ENCODE measurements at regions not wholly inside any gene's neighbourhood (a gene's known extent, or its start where the extent isn't known, plus 50 kb on each side); places are given as distances from the start of the nearest gene placed in this dataset.
"Not testable (repeated sequence)": the region's sequence is repeated elsewhere in the genome, so short reads cannot be mapped to it uniquely, and the experiment has no call there.

DNA sequence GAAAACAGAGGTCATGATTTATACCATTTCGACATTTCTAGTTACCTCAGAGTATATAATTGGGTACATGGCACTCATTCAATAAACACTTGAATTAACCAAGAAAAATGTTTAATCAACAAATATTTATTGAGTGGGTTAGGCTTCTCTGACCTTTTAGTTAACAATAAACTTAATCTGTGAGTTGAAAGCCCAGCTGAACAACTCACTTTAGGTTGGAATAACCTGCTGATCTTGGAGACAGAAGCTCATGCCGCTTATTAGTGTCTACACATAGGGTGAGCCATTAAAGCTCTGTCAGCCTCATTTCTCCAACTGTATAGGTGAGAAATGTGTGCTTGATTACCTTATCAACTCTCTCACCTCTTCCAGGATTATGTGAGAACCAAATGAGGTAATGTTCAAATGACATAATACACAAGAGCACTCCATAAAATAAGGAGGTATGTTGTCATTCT lies 98.2 kb upstream of the DTNBP1 start:
- no peak for DNase-seq

DNA sequence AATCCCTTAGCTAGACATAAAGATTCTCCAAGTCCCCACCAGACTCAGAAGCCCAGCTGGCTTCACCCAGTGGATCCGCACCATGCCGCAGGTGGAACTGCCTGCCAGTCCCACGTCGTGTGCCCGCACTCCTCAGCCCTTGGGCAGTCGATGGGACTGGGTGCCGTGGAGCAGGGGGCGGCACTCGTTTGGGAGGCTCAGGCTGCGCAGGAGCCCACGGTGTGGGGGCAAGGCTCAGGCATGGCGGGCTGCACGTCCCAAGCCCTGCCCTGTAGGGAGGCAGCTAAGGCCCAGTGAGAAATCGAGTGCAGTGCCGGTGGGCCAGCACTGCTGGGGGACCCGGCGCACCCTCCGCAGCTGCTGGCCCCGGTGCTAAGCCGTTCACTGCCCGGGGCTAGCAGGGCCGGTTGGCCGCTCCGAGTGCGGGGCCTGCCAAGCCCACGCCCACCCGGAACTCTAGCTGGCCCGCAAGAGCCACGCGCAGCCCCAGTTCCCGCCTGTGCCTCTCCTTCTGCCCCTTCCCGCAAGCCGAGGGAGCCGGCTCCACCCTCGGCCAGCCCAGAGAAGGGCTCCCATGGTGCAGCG lies 95.9 kb upstream of the DTNBP1 start:
- DNase-seq: no peak

DNA sequence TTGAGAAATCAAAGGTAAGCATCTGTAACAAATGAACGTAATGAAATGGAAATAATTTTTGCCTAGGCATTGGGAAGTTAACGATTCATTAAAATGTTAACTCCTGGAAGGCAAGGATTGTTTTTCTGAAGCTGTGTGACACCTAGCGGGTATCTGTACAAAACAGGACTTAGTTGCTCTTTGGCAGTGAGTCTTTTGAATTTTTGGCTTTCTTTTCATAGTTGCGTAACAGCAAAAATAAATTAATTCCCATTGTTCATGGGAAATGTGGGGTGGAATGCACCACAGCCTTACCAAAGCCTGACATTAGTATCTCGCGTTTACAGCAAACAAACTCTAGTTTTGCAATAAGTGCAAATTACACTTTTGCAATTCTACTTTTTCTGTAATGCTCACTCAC lies 92.7 kb upstream of the DTNBP1 start:
- DNase-seq: peak; percentile 45

DNA sequence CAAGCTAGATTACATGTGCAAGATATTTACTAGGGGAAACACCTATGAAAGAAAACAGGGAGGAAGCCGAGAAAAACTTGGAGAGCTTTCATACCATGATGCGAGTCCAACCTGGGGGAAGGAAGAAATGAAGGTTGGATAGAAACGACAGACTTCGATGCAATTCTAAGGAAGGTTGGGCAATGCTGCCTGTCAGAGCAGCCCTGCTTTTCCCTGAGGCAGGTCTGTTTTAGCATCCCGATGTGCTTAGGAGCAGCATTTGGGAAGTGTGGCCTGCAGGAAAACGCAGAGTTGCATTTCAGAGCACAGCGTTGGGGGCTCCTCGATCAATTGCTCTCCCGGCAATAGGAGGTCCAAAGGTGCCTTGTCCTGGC lies 91.9 kb upstream of the DTNBP1 start:
- no peak for DNase-seq

GRCh38 chr6:15754035-15754705 lies 91.3 kb upstream of the DTNBP1 start:
- DNase-seq: no peak

- DNase-seq: no peak
These were observed 90.0 kb upstream of the DTNBP1 start for GRCh38 chr6:15752820-15753219.

GRCh38 chr6:15751721-15752350 lies 89.0 kb upstream of the DTNBP1 start:
- no peak for DNase-seq

DNA sequence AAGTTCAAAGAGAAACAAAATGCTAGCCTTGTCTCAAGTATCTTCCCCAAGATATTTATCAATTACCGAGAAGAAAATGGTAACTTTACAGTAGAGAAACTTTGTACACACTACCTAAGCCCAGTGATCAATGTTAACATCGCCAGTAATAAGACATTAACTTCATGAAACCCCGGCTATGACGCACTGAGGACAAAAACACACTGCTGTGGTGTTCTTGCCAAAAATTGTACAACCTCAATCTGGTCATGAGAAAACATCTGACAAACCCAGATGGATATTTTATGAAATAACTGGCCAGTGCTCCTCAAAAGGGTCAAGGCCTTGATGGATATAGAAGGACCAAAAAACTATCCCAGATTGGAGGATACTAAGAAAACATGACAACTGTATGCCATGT lies 85.5 kb upstream of the DTNBP1 start:
- DNase-seq: no peak

GRCh38 chr6:15747354-15747883 lies 84.6 kb upstream of the DTNBP1 start:
- no peak for DNase-seq

DNA sequence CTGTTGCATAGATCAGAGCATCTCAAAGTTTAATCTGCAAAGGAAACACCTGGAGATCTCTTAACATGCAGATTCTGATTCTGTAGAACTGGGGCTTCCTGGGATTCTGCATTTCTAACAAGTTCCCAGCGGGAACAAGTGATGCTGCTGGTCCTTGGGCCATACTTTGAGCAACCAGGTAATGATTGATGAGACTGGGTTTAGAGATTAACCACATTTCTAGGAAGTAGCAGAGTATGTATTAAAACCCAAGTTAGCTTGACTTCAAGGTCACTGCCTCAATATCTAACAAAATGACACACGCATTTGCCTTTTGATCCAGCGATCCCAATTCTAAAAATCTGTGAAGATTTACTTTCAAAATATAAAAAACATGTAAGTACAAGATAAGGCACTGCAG lies 83.0 kb upstream of the DTNBP1 start:
- no peak for DNase-seq

DNA sequence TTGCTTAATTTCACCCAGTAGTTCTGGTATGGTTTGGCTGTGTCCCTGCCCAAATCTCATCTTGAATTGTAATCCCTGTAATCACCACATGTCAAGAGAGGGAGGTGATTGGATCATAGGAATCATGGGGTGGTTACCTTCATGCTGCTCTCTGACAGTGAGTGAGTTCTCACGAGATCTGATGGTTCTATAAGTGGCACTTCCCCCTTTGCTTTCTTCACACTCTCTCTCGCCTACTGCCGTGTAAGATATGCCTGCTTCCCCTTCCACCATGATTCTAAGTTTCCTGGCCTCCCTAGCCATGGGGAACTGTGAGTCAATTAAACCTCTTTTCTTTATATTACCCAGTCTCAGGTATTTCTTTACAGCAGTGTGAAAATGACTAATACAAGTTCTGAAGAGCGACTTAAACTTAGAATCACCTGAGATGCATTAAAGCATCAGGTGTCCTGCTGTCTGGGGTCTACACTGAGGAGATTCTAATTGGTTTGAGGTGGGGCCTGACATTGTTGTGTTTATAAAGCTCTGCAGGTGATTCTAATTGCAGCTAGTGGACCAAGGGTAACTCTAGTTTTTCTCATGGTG lies 82.1 kb upstream of the DTNBP1 start:
- DNase-seq: no peak

DNA sequence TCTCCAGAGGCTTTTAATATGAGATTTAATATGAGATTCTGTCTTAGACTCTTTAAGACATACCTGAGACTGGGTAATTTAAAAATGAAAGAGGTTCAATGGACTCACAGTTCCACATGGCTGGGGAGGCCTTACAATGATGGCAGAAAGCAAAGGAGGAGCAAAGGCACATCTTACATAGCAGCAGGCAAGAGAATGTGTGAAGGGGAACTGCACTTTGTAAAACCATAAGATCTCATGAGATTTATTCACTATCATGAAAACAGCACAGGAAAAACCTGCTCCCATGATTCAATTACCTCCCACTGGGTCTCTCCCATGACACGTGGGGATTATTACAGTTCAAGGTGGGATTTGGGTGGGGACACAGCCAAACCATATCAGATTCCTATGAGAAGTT lies 79.2 kb upstream of the DTNBP1 start:
- not testable (repeated sequence) for DNase-seq

DNA sequence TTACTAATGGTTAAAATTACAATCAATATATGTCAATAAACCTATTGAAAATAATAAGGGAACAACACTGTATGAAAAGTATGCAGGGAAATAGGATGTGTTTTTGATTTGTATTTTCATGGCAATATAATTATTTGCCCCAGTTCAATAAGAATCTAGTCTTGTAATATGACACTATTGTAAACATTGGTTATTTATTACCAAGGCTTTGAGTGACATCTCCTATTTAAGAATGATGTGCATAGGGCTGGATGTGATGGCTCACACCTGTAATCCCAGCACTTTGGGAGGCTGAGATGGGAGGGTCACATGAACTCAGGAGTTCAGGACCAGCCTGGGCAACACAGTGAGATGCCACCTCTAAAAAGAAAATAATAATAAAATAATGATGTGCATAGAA lies 78.6 kb upstream of the DTNBP1 start:
- DNase-seq: no peak

DNA sequence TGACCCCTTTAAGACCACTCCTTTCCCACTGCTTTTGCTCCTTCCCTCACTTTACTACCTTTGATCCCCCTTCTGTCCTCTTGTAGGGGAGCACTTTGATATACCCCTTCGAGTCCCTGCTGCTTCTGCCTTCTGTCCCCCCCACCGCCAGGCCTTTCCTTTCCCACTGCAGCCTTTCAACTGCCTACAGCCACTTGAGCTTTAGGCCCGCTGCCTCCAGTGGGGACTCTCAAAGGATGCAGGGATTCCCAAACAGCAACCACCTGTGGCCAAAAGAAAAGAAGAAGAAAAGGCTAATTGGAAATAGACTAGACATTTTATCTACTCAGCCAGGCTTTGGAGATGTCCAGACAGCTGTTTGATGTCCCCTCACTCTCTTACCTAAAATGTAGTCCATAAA lies 77.0 kb upstream of the DTNBP1 start:
- DNase-seq: no peak

GRCh38 chr6:15739353-15739752 lies 76.5 kb upstream of the DTNBP1 start:
- DNase-seq: no peak

DNA sequence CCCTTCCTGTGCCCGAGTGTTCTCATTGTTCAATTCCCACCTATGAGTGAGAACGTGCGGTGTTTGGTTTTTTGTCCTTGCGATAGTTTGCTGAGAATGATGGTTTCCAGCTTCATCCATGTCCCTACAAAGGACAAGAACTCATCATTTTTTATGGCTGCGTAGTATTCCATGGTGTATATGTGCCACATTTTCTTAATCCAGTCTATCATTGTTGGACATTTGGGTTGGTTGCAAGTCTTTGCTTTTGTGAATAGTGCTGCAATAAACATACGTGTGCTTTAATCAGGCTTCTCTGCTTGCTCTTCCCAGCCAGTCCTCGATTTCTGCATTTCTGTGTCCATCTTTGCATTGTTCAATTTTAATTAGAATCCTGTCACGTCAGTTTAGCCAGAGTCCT lies 75.4 kb upstream of the DTNBP1 start:
- DNase-seq: not testable (repeated sequence)

GRCh38 chr6:15736297-15736696 lies 73.5 kb upstream of the DTNBP1 start:
- DNase-seq: no peak

GRCh38 chr6:15735567-15736265 lies 72.9 kb upstream of the DTNBP1 start:
- DNase-seq: no peak

GRCh38 chr6:15734118-15734897 lies 71.5 kb upstream of the DTNBP1 start:
- DNase-seq: no peak

- DNase-seq: no peak
These were observed 68.1 kb upstream of the DTNBP1 start for GRCh38 chr6:15730922-15731321.

GRCh38 chr6:15730442-15730841 lies 67.6 kb upstream of the DTNBP1 start:
- no peak for DNase-seq

DNA sequence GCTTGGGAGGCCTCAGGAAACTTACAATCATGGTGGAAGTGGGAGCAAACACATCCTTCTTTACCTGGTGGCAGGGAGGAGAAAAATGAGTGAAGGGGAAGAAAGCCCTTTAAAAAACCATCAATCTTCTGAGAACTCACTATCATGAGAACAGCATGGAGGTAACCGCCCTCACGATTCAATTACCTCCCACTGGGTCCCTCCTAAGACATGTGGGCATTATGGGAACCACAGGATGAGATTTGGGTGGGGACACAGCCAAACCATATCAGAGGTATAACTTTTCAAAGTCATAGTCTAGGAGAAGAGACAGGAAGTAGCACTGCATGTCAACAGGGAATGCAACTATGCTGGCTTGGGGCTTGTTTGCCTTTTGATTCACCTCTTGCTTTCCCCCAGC lies 59.9 kb upstream of the DTNBP1 start:
- DNase-seq: no peak
